ENCODE measurements at regions not wholly inside any gene's neighbourhood (a gene's known extent, or its start where the extent isn't known, plus 50 kb on each side); places are given as distances from the start of the nearest gene placed in this dataset.

GRCh38 chr7:24440892-24441291, 132.4 kb upstream of the PALS2 start (continued):
- TF ChIP-seq USF2 (IDR thresholded peaks at IDR 0.05; ENCODE audit: borderline replicate concordance, low read depth, low read length) (no peak), ZBTB33 (IDR thresholded peaks at IDR 0.05; ENCODE audit: borderline replicate concordance, low read depth) (no peak), RXRA (IDR thresholded peaks at IDR 0.05; ENCODE audit: borderline replicate concordance, low read depth) (no peak), EZH2phosphoT487 (IDR thresholded peaks at IDR 0.05; ENCODE audit: borderline replicate concordance, low read depth) (no peak), TAF1 (IDR thresholded peaks at IDR 0.05; ENCODE audit: borderline replicate concordance, low read depth, low read length) (no peak), JUND (IDR thresholded peaks at IDR 0.05) (no peak)

GRCh38 chr7:24441314-24442027, 131.8 kb upstream of the PALS2 start:
- CTCF ChIA-PET: interaction anchor here (1.3 to 1.5 kb wide), 2 partner anchors 14 to 36 kb away, joined by 3 to 4 read pairs; no protein-coding TSS in a partner anchor
- WGBS (ENCODE audit: low lambda C conversion rate): 74% methylated on average over 7 of the region's 7 CpGs
- POLR2A ChIA-PET: no interaction called here

More at GRCh38 chr7:24441314-24442027, 131.8 kb upstream of the PALS2 start:
- Histone ChIP-seq H3K79me2 (ENCODE audit: insufficient read depth) (no peaks in the 10 kb centered on the region), H3K9me2 (no peaks in the 10 kb centered on the region), H3K9me3 (no peaks in the 10 kb centered on the region; the same call in 1 of the 2 replicates), H2AFZ (ENCODE audit: low read depth) (no peak overlapping the region), H3K4me3 (ENCODE audit: low read depth in 2 of 2, low read length in 1 of 2) (no peak overlapping the region), H3K27me3 (ENCODE audit: insufficient read depth) (no peaks in the 10 kb centered on the region; the same call in 1 of the 2 replicates), H3F3A (replicated peaks; ENCODE audit: insufficient read depth) (no peaks in the 10 kb centered on the region), H4K20me1 (ENCODE audit: insufficient read depth) (no peaks in the 10 kb centered on the region), H3K9ac (no peak overlapping the region), H3K27ac (ENCODE audit: low read depth in 2 of 2, low read length in 1 of 2) (no peak overlapping the region), H3K4me2 (no peak overlapping the region), H3K4me1 (ENCODE audit: control insufficient read depth in 1 of 2, insufficient read depth in 2 of 2, low read depth in 1 of 2, low read length in 1 of 2) (no peaks in the 10 kb centered on the region), H3K36me3 (replicated peaks in 1 of 2; ENCODE audit: control insufficient read depth in 1 of 2, insufficient read depth in 2 of 2, low read length in 1 of 2) (no peaks in the 10 kb centered on the region)
- TF ChIP-seq FOSL2 (IDR thresholded peaks at IDR 0.05; ENCODE audit: borderline replicate concordance, low read depth) (no peak), NFIC (IDR thresholded peaks at IDR 0.05; ENCODE audit: borderline replicate concordance) (no peak), MXI1 (IDR thresholded peaks at IDR 0.05; ENCODE audit: low read depth, low read length) (no peak), PBX3 (IDR thresholded peaks at IDR 0.05) (no peak), SIN3A (IDR thresholded peaks at IDR 0.05; ENCODE audit: borderline replicate concordance, low read depth, low read length) (no peak), FOXM1 (IDR thresholded peaks at IDR 0.05; ENCODE audit: low read depth) (no peak), IRF3 (IDR thresholded peaks at IDR 0.05; ENCODE audit: low read depth, low read length) (no peak), USF2 (IDR thresholded peaks at IDR 0.05; ENCODE audit: borderline replicate concordance, low read depth, low read length) (no peak), NRF1 (IDR thresholded peaks at IDR 0.05; ENCODE audit: low read depth, low read length) (no peak), RFX5 (IDR thresholded peaks at IDR 0.05; ENCODE audit: low read length) (no peak)
- DNase-seq: no peak

Data from SK-N-SH (cell line).